H54 (cell line): ENCODE measurements at regions not wholly inside any gene's neighbourhood (a gene's known extent, or its start where the extent isn't known, plus 50 kb on each side); places are given as distances from the start of the nearest gene placed in this dataset.
"Not testable (repeated sequence)": the region's sequence is repeated elsewhere in the genome, so short reads cannot be mapped to it uniquely, and the experiment has no call there.

Experiments used
- DNase-seq: peaks from one replicate; pipeline ENCODE4 v3.0.0; 2011; ENCODE audit warnings: low spot score, mixed read lengths; ENCODE audit not compliant: insufficient read length
- FAIRE-seq: peaks from 3 replicates; lab custom pipeline; 2011; peaks lifted over from hg19 to GRCh38; lab: Jason Lieb, UNC
- POLR2A ChIP-seq: IDR thresholded peaks from 2 replicates; pipeline ENCODE4 v1.6.1; 2011; ENCODE audit warnings: low read depth, mild to moderate bottlenecking, low read length

DNA sequence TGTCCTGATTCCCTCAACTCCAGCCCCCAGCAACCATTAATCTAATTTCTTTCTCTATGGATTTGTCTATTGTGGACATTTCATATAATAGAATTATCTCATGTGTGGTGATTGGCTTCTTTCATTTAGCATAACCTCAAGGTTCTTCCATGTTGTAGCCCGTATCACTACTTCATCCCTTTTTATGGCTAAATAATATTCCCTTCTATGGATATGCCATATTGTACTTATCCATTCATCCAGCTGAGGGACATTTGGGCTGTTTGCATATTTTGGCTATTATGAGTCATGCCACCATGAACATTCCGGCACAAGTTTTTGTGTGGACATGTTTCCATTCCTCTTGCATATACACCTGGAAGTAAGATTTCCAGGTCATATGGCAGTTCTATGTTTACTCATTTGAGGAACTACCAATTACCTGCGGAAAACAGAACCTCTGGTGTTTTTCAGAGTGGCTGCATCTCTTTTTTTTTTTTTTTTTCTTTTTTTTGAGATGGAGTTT is 108.7 kb upstream of the MAP1LC3B2 start:
- FAIRE-seq (no peak), DNase-seq (no peak)
- TF ChIP-seq POLR2A, result no peak

DNA sequence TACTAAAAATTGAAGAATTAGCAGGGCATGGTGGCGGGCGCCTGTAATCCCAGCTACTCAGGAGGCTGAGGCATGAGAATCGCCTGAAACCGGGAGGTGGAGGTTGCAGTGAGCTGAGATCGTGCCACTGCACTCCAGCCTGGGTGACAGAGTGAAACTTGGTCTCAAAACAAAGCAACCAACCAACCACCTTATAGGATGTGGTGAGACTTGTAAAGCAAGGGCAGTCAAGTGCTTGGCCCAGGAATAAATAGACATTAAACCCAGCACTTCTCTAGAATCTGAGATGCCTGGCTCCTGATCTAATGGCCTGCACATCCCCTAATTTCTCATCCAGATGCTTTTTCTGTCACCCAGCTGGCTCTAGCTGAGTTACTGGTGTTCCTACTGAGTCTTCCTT is 106.2 kb upstream of the MAP1LC3B2 start:
- DNase-seq, FAIRE-seq: not testable (repeated sequence)

DNA sequence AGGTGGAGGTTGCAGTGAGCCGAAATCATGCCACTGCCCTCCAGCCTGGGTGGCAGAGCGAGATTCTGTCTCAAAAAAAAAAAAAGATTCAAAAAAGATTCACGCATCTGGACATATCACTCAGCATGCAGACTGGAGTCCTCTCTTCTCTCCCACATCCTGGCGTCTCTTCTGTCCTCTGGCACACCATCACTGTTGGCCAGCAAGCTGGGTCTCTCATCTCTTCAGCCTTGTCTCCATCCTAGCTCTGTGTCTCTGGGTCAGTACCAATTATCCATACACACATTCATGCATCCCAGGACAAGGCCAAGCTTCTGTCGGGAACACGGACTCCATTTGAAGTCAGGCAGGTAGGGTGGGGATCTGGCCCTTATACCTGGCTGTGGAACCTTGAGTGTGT is 105.5 kb upstream of the MAP1LC3B2 start:
- FAIRE-seq (no peak), DNase-seq (no peak)
- no peak for TF ChIP-seq POLR2A

DNA sequence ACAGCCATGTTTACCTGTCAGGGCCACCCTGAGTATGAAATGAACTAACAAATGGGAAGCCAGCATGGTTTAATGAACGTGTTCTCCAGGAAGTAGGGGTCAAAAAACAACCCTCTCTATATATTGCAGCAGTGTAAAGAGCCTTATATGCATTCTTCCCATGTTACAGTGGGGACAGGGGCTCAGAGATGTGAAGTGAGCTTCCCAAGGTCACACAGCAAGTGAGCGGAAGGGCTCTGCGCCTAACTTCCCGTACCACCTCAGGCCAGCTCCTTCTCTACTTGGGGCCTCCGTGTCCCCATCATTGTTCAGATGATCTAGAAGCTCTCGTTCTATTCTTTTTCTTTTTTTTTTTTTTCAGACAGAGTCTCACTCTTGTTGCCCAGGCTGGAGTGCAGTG is 105.1 kb upstream of the MAP1LC3B2 start:
- no peak for FAIRE-seq
- no peak for DNase-seq
- TF ChIP-seq POLR2A, result no peak

DNA sequence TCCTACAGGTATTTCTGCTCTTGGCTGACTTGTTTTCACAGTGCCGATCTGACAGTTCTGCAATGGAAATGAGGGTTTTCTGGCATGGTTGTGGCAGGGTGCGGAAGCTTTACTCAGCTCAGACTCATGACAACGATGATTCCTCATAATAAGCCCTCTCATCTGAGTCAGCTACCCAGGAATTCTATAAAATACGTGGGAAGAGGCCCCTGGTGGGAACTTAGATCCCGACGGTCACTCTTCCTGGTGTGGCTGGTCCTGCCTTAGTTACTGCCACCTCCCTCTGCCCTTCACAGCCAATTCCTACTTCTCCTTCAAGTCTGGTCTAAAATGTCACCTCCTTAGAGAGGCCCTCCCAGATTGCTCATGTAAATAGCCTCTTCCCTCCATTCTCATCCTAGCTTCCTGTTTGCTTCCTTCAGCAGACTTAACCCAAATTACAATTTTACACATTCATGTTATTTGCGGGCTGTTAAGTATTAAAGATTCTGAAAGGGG is 104.2 kb upstream of the MAP1LC3B2 start:
- DNase-seq (peak; percentile 70), FAIRE-seq (peak; percentile 84)
- no peak for TF ChIP-seq POLR2A

DNA sequence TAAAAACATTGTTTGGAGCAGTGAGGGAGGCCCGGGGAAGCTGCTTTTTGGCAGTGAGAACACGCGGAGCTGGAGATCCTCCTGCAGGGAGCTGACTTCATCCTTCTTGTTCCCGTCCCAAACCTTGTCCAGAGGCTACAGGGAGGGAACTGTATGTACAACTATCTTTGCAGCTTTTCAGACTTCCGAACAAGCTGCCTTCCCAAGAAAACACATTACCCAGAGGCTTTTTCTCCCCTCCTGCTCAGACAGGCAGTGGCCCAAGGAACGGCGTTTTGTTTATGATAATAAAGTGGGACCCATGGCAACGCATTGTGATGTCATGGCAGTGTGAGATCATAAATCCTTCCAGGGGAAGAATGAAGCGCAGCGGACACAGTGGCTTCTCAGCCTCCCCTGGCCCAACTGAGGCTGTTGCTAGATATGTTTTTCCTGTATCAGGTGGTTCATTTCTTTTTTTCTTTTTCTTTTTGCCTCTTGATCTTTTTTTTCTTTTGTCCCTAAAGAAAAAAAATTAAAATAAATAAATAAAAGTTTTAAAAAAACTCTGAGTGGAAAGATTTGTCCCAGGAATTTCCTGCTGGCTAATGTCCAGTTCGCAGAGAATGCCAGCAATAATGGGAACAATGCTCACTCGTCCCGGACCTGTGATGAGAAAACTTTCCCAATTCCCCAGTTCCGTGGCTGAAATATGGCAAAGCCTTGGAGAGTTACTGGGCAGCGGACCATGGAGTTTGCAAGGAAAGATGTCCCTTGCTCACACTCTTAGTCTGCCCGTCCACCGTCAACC is 103.4 kb upstream of the MAP1LC3B2 start:
- DNase-seq (peak; percentile 53), FAIRE-seq (no peak)
- TF ChIP-seq POLR2A, result no peak

DNA sequence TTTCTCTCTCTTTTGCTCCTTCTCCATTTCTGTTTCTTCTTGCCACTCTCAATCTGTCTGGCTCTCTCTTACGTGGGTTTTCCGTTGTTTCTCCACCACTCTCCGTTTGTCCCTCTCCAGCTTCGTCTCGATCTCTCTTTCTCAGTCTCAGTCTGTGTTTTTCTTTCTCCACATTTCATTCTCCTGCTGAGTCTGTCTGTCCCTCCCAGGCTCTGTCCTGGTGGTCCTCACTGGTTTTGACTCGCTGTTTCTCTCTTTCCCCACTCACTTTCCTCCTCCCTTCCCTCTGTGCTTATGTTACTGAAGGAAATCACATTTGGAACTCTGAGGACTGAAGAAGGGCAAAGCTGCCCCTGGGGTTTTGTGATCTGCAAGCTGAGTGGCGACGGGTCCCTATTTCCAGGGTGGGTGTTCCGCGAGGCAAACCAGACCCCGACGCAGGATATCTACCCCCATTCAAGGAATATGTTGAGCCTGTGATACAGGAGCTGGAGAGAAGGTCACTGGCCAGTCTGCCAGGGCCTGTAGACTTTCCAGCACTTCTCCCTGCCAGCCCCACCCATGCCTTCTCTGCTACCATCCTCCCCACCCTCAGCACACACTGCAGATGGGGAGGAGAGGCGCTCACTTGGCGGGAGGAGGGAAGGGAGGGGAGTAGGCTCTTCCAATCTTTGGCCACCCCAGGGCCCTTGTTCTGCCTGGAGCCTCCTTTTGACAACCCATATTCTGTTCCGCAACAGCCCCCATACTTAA is 102.7 kb upstream of the MAP1LC3B2 start:
- no peak; the same call in 1 of the 2 replicates for TF ChIP-seq POLR2A
- no peak for FAIRE-seq

DNA sequence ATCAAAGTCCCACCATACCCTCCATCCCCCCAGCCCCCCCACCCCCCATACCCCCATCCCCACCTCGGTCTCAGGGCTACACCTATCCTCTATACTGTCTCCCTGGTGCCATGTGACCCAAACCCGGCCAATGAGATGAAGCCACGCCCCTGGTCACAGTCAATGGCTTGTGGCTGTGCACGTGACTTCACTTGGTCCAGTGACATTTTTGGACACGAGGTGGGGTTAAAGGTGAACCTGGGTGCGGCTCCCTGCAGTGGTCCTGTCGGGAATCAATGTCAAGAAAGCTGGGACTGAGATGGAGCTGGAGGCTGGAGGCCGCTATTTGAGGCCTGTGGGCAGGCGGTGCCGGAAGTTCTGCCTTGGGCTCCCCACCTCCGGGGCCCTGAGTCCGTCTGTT is 100.7 kb upstream of the MAP1LC3B2 start:
- DNase-seq (no peak), FAIRE-seq (no peak)
- TF ChIP-seq POLR2A, result no peak

More for the DNA sequence above, 102.7 kb upstream of the MAP1LC3B2 start:
- no peak for DNase-seq

DNA sequence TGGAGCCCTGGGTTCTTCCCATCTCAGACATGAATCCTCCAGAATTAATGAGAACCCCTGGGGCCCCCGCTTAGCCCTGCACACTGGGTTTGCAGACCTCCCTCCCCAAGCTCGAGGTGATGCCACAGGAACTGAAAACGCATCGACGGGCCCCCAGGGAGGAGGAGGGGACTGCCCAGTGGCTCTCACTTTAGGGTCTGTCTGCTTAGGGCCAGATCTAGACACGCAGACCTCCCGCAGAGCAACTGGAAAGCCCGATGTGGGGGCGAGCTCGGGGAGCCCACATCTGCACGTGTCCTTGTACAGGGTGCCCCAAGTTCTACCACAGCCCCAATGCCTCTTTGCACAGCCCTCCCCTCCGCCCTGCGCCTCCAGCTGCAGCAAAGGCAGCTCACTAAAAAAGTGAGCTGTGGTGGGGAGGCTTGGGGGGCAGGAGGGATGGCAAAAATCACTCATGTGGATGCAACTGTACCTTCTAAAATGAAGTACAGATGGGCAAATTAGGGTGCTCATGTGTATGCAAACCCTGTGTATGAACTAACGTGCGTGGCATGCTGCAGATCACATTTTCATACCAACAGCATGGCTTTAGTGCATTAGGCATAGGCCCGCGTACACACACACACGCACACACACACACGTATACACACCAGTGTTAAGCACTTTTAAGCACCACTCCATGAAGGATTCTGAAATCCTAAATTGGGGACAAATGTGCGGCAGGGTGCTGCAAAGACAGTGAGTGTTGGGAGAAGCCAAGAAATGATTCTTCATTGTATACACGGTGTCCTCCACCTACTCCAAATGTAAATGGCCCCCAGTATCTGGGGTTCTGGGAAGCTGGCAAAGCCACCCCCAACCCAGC is 99.9 kb upstream of the MAP1LC3B2 start:
- TF ChIP-seq POLR2A, result no peak
- DNase-seq (no peak), FAIRE-seq (no peak)

DNA sequence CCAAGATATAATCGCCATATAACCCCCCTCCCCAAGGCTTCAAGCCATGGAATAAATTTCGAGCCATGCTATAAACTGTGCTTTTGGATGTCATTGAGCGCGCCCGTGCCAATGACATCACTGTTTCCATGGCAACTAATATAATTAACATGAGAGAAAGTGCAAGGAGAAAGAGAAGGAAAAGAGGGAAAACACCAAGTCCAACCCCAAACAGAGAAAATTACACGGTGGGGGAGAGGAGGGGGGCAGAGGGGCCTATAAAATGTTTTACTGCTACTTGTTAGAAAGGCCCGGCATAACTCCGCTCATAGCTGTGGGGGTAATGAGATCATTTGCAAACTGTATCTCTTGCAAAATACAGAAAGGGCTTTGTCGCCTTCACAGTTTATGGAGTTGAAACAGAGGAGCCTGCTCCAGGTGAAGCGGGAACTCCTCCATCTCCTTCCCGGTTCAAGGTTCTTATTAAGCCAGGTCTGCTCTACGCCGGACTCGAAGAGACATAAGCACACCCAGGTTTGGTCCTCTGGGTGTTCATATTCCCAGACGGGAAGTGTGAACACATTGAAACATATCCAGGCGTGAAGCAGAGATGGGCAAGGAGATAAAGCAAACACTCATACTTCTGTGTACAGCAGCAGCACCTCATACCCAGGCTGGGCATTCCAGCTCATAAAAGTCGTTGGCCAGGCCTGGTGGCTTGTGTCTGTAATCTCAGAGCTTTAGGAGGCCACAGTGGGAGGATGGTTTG is 99.1 kb upstream of the MAP1LC3B2 start:
- no peak for TF ChIP-seq POLR2A
- DNase-seq (no peak), FAIRE-seq (no peak)

DNA sequence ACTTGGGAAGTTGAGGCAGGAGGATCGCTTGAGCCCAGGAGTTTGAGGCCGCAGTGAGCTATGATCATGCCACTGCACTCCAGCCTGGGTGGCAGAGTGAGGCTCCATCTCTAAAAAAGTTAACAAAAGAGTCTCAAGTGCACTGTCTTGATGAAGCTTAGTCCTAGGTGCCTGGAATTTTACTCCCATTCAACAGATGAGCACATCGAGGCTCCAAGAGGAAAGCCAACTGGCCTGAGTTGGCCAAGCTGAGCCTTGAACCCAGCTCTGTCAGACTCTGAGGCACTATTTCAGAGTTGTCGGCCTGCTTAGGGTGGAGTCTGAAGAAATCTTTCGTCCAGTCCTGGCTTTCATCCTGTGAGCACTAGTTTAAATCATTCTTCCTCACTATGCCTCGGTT is 98.1 kb upstream of the MAP1LC3B2 start:
- TF ChIP-seq POLR2A, result no peak
- no peak for DNase-seq
- no peak for FAIRE-seq

DNA sequence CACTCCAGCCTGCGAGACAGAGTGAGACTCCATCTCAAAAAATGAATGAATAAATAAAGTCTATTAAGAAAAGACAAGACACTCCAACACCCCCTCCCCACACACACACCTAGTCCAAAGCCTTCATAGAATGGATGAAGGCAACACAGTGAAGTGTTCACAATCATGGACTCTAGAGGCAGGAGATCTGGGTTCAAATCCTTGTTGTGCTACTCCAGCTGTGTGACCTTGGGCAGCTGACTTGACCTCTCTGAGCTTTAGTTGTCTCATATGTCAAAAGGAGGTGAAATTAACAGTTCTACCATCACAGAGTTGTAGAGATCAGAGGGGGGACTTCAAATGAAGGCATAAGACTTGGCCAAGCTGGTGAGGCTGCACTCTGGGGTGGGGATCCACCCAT is 95.8 kb upstream of the MAP1LC3B2 start:
- DNase-seq, result no peak
- no peak for TF ChIP-seq POLR2A
- FAIRE-seq, result no peak

DNA sequence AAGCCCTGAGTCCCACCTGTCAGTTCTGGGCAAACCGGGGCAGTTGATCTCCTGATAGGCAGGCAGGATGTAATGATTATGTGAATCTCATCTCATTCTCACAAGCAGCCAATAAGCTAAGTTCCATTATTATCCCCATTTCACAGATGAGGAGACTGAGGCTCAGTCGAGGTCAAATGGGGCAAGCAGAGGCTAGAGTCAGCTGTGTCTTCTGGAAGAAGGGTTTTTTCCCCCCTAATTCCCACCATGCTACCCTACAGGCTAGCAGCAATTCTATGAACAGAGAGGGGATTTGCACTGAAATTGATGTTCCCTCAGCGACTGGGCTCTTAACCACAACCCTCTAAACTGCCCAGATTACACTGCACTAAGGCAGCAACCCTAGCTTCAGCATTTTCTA is 93.8 kb upstream of the MAP1LC3B2 start:
- FAIRE-seq (no peak), DNase-seq (no peak)
- no peak for TF ChIP-seq POLR2A
